ENCODE measurements at regions not wholly inside any gene's neighbourhood (a gene's known extent, or its start where the extent isn't known, plus 50 kb on each side); places are given as distances from the start of the nearest gene placed in this dataset.
"Not testable (repeated sequence)": the region's sequence is repeated elsewhere in the genome, so short reads cannot be mapped to it uniquely, and the experiment has no call there.

GRCh38 chr11:121886996-121887395, 229.0 kb downstream of the BLID start:
- ATAC-seq (no peak), DNase-seq (no peak)
- no peaks in the 10 kb centered on the region for H3K27me3 Mint-ChIP-seq
- H3K4me3 Mint-ChIP-seq, result no peak overlapping the region
- H3K4me1 Mint-ChIP-seq, result no peaks in the 10 kb centered on the region
- H3K9me3 Mint-ChIP-seq, result no peaks in the 10 kb centered on the region
- H3K27ac Mint-ChIP-seq, result peak overlapping the region in 1 of 2 donors; percentile 29

- Mint-ChIP-seq H3K9me3 (no peaks in the 10 kb centered on the region), H3K27me3 (no peaks in the 10 kb centered on the region), H3K4me3 (no peak overlapping the region), H3K27ac (no peak overlapping the region), H3K4me1 (no peaks in the 10 kb centered on the region)
- DNase-seq, result no peak
- no peak for ATAC-seq
These were observed 229.8 kb downstream of the BLID start for GRCh38 chr11:121886005-121886734.

- H3K27ac Mint-ChIP-seq, result no peak overlapping the region
- DNase-seq (no peak), ATAC-seq (no peak)
- H3K27me3 Mint-ChIP-seq, result no peaks in the 10 kb centered on the region
- no peaks in the 10 kb centered on the region for H3K9me3 Mint-ChIP-seq
- no peak overlapping the region for H3K4me3 Mint-ChIP-seq
- no peaks in the 10 kb centered on the region for H3K4me1 Mint-ChIP-seq
These were observed 231.4 kb downstream of the BLID start for GRCh38 chr11:121884626-121885025.

- Mint-ChIP-seq H3K9me3 (no peaks in the 10 kb centered on the region), H3K4me1 (no peaks in the 10 kb centered on the region), H3K4me3 (no peak overlapping the region), H3K27me3 (no peaks in the 10 kb centered on the region), H3K27ac (no peak overlapping the region)
- no peak for ATAC-seq
- no peak for DNase-seq
These were observed 234.2 kb downstream of the BLID start for GRCh38 chr11:121881806-121882205.

- Mint-ChIP-seq H3K4me3 (no peak overlapping the region), H3K27ac (no peak overlapping the region), H3K27me3 (no peaks in the 10 kb centered on the region), H3K9me3 (no peaks in the 10 kb centered on the region), H3K4me1 (no peaks in the 10 kb centered on the region)
- ATAC-seq (no peak), DNase-seq (no peak)
These were observed 238.9 kb downstream of the BLID start for GRCh38 chr11:121877152-121877551.

- DNase-seq (no peak), ATAC-seq (no peak)
- Mint-ChIP-seq H3K27ac (no peak overlapping the region), H3K9me3 (no peaks in the 10 kb centered on the region), H3K4me3 (no peak overlapping the region), H3K27me3 (no peaks in the 10 kb centered on the region), H3K4me1 (no peaks in the 10 kb centered on the region)
These were observed 242.2 kb downstream of the BLID start for GRCh38 chr11:121873766-121874165.

- Mint-ChIP-seq H3K27me3 (no peaks in the 10 kb centered on the region), H3K9me3 (no peaks in the 10 kb centered on the region), H3K27ac (peak overlapping the region in 1 of 2 donors; percentile 35), H3K4me1 (no peaks in the 10 kb centered on the region), H3K4me3 (no peak overlapping the region)
- no peak for ATAC-seq
- no peak for DNase-seq
These were observed 243.7 kb downstream of the BLID start for GRCh38 chr11:121872356-121872755.

- Mint-ChIP-seq H3K4me3 (no peak overlapping the region), H3K27ac (no peak overlapping the region), H3K4me1 (no peaks in the 10 kb centered on the region), H3K27me3 (no peaks in the 10 kb centered on the region), H3K9me3 (no peaks in the 10 kb centered on the region)
- DNase-seq (no peak), ATAC-seq (no peak)
These were observed 245.6 kb downstream of the BLID start for GRCh38 chr11:121870206-121871045.

- ATAC-seq, result no peak
- DNase-seq, result no peak
- Mint-ChIP-seq H3K27ac (no peak overlapping the region), H3K27me3 (no peaks in the 10 kb centered on the region), H3K4me1 (no peaks in the 10 kb centered on the region), H3K4me3 (no peak overlapping the region), H3K9me3 (no peaks in the 10 kb centered on the region)
These were observed 246.5 kb downstream of the BLID start for GRCh38 chr11:121869478-121869877.

- Mint-ChIP-seq H3K27me3 (no peaks in the 10 kb centered on the region), H3K27ac (peak overlapping the region in 1 of 2 donors; percentile 59), H3K4me3 (no peak overlapping the region), H3K9me3 (peaks cover 0 to 4% of the 10 kb centered on the region in 2 donors), H3K4me1 (no peaks in the 10 kb centered on the region)
- ATAC-seq (no peak), DNase-seq (no peak)
These were observed 249.3 kb downstream of the BLID start for GRCh38 chr11:121866754-121867153.

- peaks cover 0 to 10% of the 10 kb centered on the region in 2 donors for H3K9me3 Mint-ChIP-seq
- ATAC-seq (no peak), DNase-seq (no peak)
- H3K4me3 Mint-ChIP-seq, result no peak overlapping the region
- no peaks in the 10 kb centered on the region for H3K4me1 Mint-ChIP-seq
- H3K27me3 Mint-ChIP-seq, result no peaks in the 10 kb centered on the region
- H3K27ac Mint-ChIP-seq, result no peak overlapping the region
These were observed 251.4 kb downstream of the BLID start for GRCh38 chr11:121864660-121865059.

- Mint-ChIP-seq H3K27me3 (no peaks in the 10 kb centered on the region), H3K4me1 (no peaks in the 10 kb centered on the region), H3K9me3 (peaks cover 0 to 10% of the 10 kb centered on the region in 2 donors), H3K4me3 (no peak overlapping the region), H3K27ac (no peak overlapping the region)
- no peak for ATAC-seq
- DNase-seq, result no peak
These were observed 252.9 kb downstream of the BLID start for GRCh38 chr11:121863126-121863525.

- H3K27ac Mint-ChIP-seq, ATAC-seq, H3K27me3 Mint-ChIP-seq, DNase-seq, H3K4me1 Mint-ChIP-seq, H3K4me3 Mint-ChIP-seq: not testable (repeated sequence)
- peaks cover 8 to 26% of the 10 kb centered on the region in 2 donors for H3K9me3 Mint-ChIP-seq
These were observed 260.9 kb downstream of the BLID start for GRCh38 chr11:121855138-121855537.

GRCh38 chr11:121844016-121844415, 272.0 kb downstream of the BLID start:
- no peak for ATAC-seq

GRCh38 chr11:121842192-121842585, 273.8 kb downstream of the BLID start:
- ATAC-seq, result no peak
- no peak overlapping the region for H3K4me3 Mint-ChIP-seq
- H3K4me1 Mint-ChIP-seq, result no peaks in the 10 kb centered on the region
- no peak for DNase-seq
- H3K27me3 Mint-ChIP-seq, result no peaks in the 10 kb centered on the region
- no peaks in the 10 kb centered on the region for H3K9me3 Mint-ChIP-seq
- H3K27ac Mint-ChIP-seq, result no peak overlapping the region

More at GRCh38 chr11:121844016-121844415, 272.0 kb downstream of the BLID start:
- Mint-ChIP-seq H3K27me3 (no peaks in the 10 kb centered on the region), H3K27ac (no peak overlapping the region), H3K9me3 (peaks cover 0 to 1% of the 10 kb centered on the region in 2 donors), H3K4me1 (no peaks in the 10 kb centered on the region), H3K4me3 (no peak overlapping the region)
- DNase-seq, result no peak

GRCh38 chr11:121841487-121842191, 274.4 kb downstream of the BLID start:
- Mint-ChIP-seq H3K27ac (no peak overlapping the region), H3K4me3 (no peak overlapping the region), H3K27me3 (no peaks in the 10 kb centered on the region), H3K4me1 (no peaks in the 10 kb centered on the region), H3K9me3 (peaks cover 0 to 4% of the 10 kb centered on the region in 2 donors)
- DNase-seq, result no peak
- ATAC-seq, result no peak
